Endothelial cell of umbilical vein (primary cell): ENCODE measurements at regions not wholly inside any gene's neighbourhood (a gene's known extent, or its start where the extent isn't known, plus 50 kb on each side); places are given as distances from the start of the nearest gene placed in this dataset.

Experiments
- BruUV-seq: library from RNA; stranded (reverse); fragments of 400-500 nt; replicated peaks from 2 replicates; lab custom pipeline; 2021; lab: Mats Ljungman, UMichigan
- CTCF ChIA-PET: fragments of 300-600, 350-600 bp; sonication (Branson Sonifier 250); formaldehyde crosslinking; loops from one replicate; lab custom pipeline; 2021; ENCODE audit warnings: antibody characterized with exemption, inconsistent platforms; lab: Charles Lee
- POLR2A ChIA-PET: fragments of 300-600, 350-600 bp; sonication (Branson Sonifier 250); formaldehyde crosslinking; loops from one replicate; lab custom pipeline; 2021; ENCODE audit warnings: antibody characterized with exemption, inconsistent platforms; lab: Charles Lee
- DNase-seq: peaks from one replicate; pipeline ENCODE4 v3.0.0-alpha.2; 2011; ENCODE audit warnings: low read depth, low spot score
- FAIRE-seq: peaks from 2 replicates; lab custom pipeline; 2011; peaks lifted over from hg19 to GRCh38; lab: Jason Lieb, UNC
- H2AFZ ChIP-seq: 2 replicates; pipeline ENCODE4 v1.6.0; 2012; ENCODE audit warnings: low read depth, low read length, control low read depth, inconsistent platforms
- H3K27ac ChIP-seq: 2 replicates; pipeline ENCODE4 v1.5.1; 2011; ENCODE audit warnings: low read depth, mild to moderate bottlenecking, control low read depth, low read length, moderate library complexity; ENCODE audit not compliant: insufficient read depth
- H3K27me3 ChIP-seq, 2 experiments: 2 replicates each; pipeline versions ENCODE4 v1.6.0 to v1.6.1; 2011; ENCODE audit warnings: low read length in 2 of 2, mixed read lengths in 1 of 2; ENCODE audit not compliant: control insufficient read depth in 2 of 2, insufficient read depth in 2 of 2
- H3K36me3 ChIP-seq, 2 experiments: 2 replicates in 1 of 2; 3 replicates in 1 of 2; pipeline ENCODE4 v1.5.1; 2011; ENCODE audit warnings: low read length in 2 of 2, mild to moderate bottlenecking in 1 of 2, moderate library complexity in 1 of 2; ENCODE audit not compliant: control insufficient read depth in 2 of 2, insufficient read depth in 2 of 2; ENCODE audit errors: extremely low read depth in 1 of 2
- H3K4me1 ChIP-seq: 3 replicates; pipeline ENCODE4 v1.5.1; 2011; ENCODE audit warnings: mild to moderate bottlenecking, low read length; ENCODE audit not compliant: control insufficient read depth, insufficient read depth; ENCODE audit errors: extremely low read depth
- H3K4me2 ChIP-seq: 2 replicates; pipeline ENCODE4 v1.6.1; 2011; ENCODE audit warnings: low read length, control low read depth, mixed read lengths; ENCODE audit not compliant: insufficient read depth
- H3K4me3 ChIP-seq, 3 experiments: fragments of 200-600 bp in 1 of 3; sonication (generic), shearing (Covaris generic) in 1 of 3; replicated peaks in 1 of 3; 2 replicates each; pipeline ENCODE4 v1.5.1; 2011 to 2016; ENCODE audit warnings: control low read depth in 3 of 3, low read length in 3 of 3, mild to moderate bottlenecking in 2 of 3, inconsistent platforms in 1 of 3, low read depth in 1 of 3, moderate library complexity in 1 of 3; ENCODE audit not compliant: insufficient read depth in 1 of 3
- H3K79me2 ChIP-seq: 2 replicates; pipeline ENCODE4 v1.6.0; 2012; ENCODE audit warnings: low read length, inconsistent platforms; ENCODE audit not compliant: control insufficient read depth, insufficient read depth
- H3K9ac ChIP-seq: replicated peaks from 2 replicates; pipeline ENCODE3; 2011; ENCODE audit warnings: low read length, control low read depth; ENCODE audit not compliant: insufficient read depth; ENCODE audit errors: extremely low read depth
- H3K9me1 ChIP-seq: replicated peaks from 3 replicates; pipeline ENCODE4 v1.6.0; 2011; ENCODE audit warnings: mild to moderate bottlenecking, low read length; ENCODE audit not compliant: control insufficient read depth, insufficient read depth; ENCODE audit errors: extremely low read depth
- H3K9me3 ChIP-seq: replicated peaks from 2 replicates; pipeline ENCODE4 v1.5.1; 2012; ENCODE audit warnings: low read length, inconsistent platforms; ENCODE audit not compliant: control insufficient read depth, insufficient read depth
- H4K20me1 ChIP-seq: replicated peaks from 2 replicates; pipeline ENCODE3; 2011; ENCODE audit warnings: mild to moderate bottlenecking, low read length; ENCODE audit not compliant: control insufficient read depth, insufficient read depth; ENCODE audit errors: extremely low read depth
- EZH2 ChIP-seq: IDR thresholded peaks from 2 replicates; pipeline ENCODE4 v1.6.1; 2012; ENCODE audit warnings: borderline replicate concordance, low read depth, mild to moderate bottlenecking, moderate library complexity, low read length, inconsistent platforms; ENCODE audit not compliant: severe bottlenecking
- FOS ChIP-seq: IDR thresholded peaks from 2 replicates; pipeline ENCODE4 v1.6.1; 2011; ENCODE audit warnings: mild to moderate bottlenecking, low read length, moderate library complexity, borderline replicate concordance; ENCODE audit not compliant: insufficient read depth
- GATA2 ChIP-seq: IDR thresholded peaks from 2 replicates; pipeline ENCODE4 v1.7.0; 2011; ENCODE audit warnings: low read depth, mild to moderate bottlenecking, moderate library complexity, mixed read lengths, low read length; ENCODE audit not compliant: insufficient read length, insufficient read depth
- JUN ChIP-seq: IDR thresholded peaks from 2 replicates; pipeline ENCODE4 v1.6.1; 2011; ENCODE audit warnings: borderline replicate concordance, low read depth; ENCODE audit not compliant: insufficient read length, insufficient read depth
- MYC ChIP-seq: IDR thresholded peaks from one replicate; pipeline ENCODE4 v1.6.1; 2011; ENCODE audit warnings: mild to moderate bottlenecking, low read depth, low read length
- POLR2A ChIP-seq: IDR thresholded peaks from 2 replicates; pipeline ENCODE4 v1.6.1; 2012; ENCODE audit warnings: low read depth, mild to moderate bottlenecking, control low read depth, low read length
- POLR2AphosphoS5 ChIP-seq: IDR thresholded peaks from 2 replicates; pipeline ENCODE4 v1.6.1; 2012; ENCODE audit warnings: low read depth, mild to moderate bottlenecking, control low read depth, low read length, moderate library complexity; ENCODE audit not compliant: insufficient read depth
- dilution Hi-C: fragments of 300-500 bp; cut with MboI; formaldehyde crosslinking; loops from one replicate; pipeline ENCODE4 v1.15.0; 2019; ENCODE audit warnings: low sequenced_read_pairs; ENCODE audit not compliant: extremely low pct_ligation_motif_present
- intact Hi-C: fragments of 100-400 bp; cut with micrococcal nuclease; formaldehyde crosslinking; loops from one replicate; pipeline ENCODE4 v1.10.0; 2022
- TF ChIP-seq, protein P1 (sequence below), 2 donors: IDR thresholded peaks; 1 replicate in 1 of 2; 2 replicates in 1 of 2; pipeline ENCODE4 v1.5.1; 2011; ENCODE audit warnings: low read length in 2 of 2, mild to moderate bottlenecking in 2 of 2, moderate library complexity in 2 of 2, control low read depth in 1 of 2, inconsistent platforms in 1 of 2, low read depth in 1 of 2; ENCODE audit not compliant: insufficient read depth in 1 of 2; ENCODE audit errors: extremely low read depth in 1 of 2
- TF ChIP-seq, protein P2 (sequence below): IDR thresholded peaks from 2 replicates; pipeline ENCODE4 v1.6.1; 2011; ENCODE audit not compliant: insufficient read depth, insufficient read length

DNA sequence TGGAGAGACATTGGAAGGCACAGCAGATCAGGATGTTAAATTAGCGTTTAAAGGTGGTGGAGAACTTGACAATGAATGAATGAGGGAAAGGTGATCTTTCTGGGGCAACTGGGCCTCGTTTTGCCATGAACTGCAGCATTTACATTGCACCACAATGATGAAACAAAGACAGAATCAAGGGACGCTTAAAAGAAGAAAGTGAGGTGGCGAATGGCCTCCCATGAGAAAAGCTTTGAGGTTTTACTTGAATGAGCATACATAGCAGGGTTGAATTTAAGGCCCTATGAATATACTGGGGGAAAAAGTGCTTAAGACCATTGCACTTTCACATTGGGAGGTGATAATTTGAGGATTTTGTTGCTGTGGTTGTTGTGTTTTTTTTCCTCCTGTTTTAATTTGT lies 476.4 kb downstream of the ISL1 start:
- no peaks in the 10 kb centered on the region for H3K4me1 ChIP-seq
- POLR2A ChIA-PET, result no interaction called here
- no peaks in the 10 kb centered on the region for H3K9me1 ChIP-seq
- H3K4me3 ChIP-seq, result no peak overlapping the region
- H3K79me2 ChIP-seq, result no peaks in the 10 kb centered on the region
- CTCF ChIA-PET, result interaction anchor here (0.6 to 1.3 kb wide), 2 partner anchors 17 kb away, joined by 3 to 5 read pairs; no protein-coding TSS in a partner anchor
- no peak for FAIRE-seq
- no peaks in the 10 kb centered on the region for H3K27me3 ChIP-seq
- no TSS peak for BruUV-seq
- H3K36me3 ChIP-seq, result no peaks in the 10 kb centered on the region
- TF ChIP-seq JUN (no peak), EZH2 (no peak), POLR2A (no peak), FOS (no peak), GATA2 (no peak), POLR2AphosphoS5 (no peak), MYC (no peak)
- TF ChIP-seq, protein P1, sequence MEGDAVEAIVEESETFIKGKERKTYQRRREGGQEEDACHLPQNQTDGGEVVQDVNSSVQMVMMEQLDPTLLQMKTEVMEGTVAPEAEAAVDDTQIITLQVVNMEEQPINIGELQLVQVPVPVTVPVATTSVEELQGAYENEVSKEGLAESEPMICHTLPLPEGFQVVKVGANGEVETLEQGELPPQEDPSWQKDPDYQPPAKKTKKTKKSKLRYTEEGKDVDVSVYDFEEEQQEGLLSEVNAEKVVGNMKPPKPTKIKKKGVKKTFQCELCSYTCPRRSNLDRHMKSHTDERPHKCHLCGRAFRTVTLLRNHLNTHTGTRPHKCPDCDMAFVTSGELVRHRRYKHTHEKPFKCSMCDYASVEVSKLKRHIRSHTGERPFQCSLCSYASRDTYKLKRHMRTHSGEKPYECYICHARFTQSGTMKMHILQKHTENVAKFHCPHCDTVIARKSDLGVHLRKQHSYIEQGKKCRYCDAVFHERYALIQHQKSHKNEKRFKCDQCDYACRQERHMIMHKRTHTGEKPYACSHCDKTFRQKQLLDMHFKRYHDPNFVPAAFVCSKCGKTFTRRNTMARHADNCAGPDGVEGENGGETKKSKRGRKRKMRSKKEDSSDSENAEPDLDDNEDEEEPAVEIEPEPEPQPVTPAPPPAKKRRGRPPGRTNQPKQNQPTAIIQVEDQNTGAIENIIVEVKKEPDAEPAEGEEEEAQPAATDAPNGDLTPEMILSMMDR (IDR thresholded peaks at IDR 0.05; ENCODE audit: extremely low read depth in 1 of 2, insufficient read depth in 1 of 2, low read depth in 1 of 2, low read length in 2 of 2), result no peak
- TF ChIP-seq, protein P2, sequence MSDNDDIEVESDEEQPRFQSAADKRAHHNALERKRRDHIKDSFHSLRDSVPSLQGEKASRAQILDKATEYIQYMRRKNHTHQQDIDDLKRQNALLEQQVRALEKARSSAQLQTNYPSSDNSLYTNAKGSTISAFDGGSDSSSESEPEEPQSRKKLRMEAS, result no peak
- no peak overlapping the region for H3K4me2 ChIP-seq
- intact Hi-C loops, result no loop called here
- H3K9ac ChIP-seq, result no peak overlapping the region
- H3K9me3 ChIP-seq, result no peaks in the 10 kb centered on the region
- DNase-seq, result no peak
- dilution Hi-C loops, result no loop called here
- H2AFZ ChIP-seq, result no peak overlapping the region
- no peak overlapping the region for H3K27ac ChIP-seq
- H4K20me1 ChIP-seq, result no peaks in the 10 kb centered on the region
